CD4-positive, alpha-beta T cell treated with Interferon gamma for 1 hour (primary cell): ENCODE measurements at regions not wholly inside any gene's neighbourhood (a gene's known extent, or its start where the extent isn't known, plus 50 kb on each side); places are given as distances from the start of the nearest gene placed in this dataset.
"Not testable (repeated sequence)": the region's sequence is repeated elsewhere in the genome, so short reads cannot be mapped to it uniquely, and the experiment has no call there.

Source experiments
- DNase-seq: peaks from one replicate; pipeline ENCODE4 v3.0.0-alpha.2; 2020

DNA sequence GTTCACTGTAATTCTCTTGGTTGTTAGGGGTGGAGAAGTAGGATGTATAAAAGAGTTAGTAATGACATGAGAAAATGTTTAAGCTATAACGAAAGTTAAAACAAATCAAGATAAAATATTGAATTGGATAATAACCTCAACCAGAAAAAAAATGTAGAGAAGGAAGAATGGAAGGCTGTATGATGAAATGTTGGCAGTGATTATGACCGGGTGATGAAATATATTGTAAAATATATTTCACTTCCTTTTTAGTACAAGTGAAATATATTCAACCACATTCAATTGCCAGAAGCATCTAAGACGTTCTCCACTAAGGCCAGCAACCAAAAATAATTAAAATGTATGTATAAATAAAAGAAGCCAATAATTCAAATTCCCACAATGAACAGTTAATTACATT lies 309.3 kb upstream of the FGF13 start:
- DNase-seq, result no peak

DNA sequence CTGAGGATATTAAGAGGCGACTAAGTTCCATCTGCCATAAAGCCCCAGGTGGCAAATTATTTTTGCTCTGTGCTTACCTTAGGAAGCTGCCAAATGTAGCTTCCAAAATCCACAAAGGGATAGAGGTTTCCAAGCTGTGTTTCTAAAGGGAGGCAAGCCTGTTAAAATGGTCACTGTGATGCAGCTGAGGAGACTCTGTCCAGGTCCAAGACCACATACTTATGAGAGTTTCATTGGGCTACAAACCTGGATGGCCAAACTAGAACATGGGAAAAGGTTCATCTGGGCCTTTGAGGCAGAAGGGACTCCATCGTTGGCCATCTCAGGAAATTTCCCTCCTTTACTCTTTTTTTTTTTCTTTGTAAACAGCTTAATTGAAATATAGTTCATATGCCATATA lies 306.9 kb upstream of the FGF13 start:
- no peak for DNase-seq

DNA sequence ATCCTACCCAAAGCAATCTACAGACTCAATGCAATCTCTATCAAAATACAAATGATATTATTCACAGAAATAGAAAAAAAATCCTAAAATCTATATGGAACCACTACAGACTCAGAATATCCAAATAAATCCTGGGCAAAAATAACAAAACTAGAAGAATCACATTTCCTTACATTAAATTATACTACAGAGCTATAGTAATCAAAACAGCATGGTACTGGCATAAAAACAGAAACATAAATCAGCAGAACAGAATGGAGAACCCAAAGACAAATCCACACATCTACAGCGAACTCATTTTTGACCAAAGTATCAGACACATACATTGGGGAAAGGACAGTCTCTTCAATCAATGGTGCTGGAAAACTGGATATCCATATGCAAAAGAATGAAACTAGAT lies 304.1 kb upstream of the FGF13 start:
- no peak for DNase-seq

DNA sequence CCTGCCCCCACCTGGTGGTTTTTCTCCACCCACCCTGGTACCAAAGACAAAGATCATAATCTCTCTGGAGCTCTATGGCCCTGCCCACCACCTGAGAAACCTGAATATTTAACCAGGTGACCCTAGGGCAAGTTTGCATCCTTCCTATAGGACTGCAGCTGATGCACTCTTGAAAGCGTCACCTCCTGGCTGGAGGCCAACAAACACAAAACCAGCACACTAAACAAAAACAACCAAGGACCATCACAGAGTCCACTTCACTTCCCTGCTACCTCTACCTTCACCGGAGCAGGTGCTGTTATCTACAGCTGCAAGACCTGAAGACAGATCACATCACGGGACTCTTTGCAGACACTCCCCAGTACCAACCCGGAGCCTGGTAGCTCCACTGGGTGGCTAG lies 296.7 kb upstream of the FGF13 start:
- DNase-seq, result no peak

DNA sequence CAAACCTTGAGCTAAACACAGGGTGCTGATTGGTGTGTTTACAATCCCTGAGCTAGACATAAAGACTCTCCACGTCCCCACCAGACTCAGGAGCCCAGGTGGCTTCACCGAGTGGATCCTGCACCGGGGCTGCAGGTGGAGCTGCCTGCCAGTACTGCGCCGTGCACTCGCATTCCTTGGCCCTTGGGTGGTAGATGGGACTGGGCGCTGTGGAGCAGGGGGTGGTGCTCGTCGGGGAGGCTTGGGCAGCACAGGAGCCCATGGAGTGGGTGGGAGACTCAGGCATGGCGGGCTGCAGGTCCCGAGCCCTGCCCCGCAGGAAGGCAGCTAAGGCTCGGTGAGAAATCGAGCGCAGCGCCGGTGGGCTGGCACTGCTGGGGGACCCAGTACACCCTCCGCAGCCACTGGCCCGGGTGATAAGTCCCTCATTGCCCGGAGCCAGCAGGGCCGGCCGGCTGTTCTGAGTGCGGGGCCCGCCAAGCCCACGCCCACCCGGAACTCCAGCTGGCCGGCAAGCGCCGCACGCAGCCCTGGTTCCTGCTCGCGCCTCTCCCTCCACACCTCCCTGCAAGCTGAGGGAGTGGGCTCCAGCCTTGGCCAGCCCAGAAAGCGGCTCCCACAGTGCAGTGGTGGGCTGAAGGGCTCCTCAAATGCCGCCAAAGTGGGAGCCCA lies 292.5 kb upstream of the FGF13 start:
- DNase-seq, result not testable (repeated sequence)

DNA sequence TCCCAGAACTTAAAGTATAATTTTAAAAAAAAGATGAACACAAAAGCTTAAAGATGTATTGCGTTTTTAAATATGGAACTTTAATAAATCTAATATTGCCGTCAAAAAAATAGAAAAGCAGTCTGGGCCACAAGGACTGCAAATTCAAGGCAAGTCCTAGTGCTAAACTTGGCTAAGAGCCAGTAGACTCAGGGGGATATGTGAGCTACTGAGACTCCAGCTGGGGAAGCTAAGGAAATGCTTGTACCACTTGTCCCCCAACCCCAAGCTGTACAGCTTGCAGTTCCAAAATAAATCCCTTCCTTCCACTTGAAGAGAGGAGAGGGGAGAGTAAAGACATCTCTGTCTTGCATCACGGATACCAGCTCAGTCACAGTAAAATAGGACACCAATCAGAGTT lies 290.8 kb upstream of the FGF13 start:
- DNase-seq, result no peak

DNA sequence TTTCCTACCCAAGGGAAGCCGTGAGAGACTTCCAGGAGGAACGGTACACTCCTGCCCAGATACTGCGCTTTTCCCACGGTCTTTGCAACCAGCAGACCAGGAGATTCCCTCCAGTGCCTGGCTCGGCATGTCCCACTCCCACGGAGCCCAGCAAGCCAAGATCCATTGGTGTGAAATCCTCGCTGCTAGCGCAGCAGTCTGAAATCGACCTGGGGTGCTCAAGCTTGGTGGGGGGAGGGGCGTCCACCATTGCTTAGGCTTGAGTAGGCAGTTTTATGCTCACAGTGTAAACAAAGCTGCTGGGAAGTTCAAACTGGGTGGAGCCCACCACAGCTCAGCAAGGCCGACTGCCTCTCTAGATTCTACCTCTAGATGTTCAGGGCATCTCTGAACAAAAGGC lies 284.8 kb upstream of the FGF13 start:
- DNase-seq, result no peak

DNA sequence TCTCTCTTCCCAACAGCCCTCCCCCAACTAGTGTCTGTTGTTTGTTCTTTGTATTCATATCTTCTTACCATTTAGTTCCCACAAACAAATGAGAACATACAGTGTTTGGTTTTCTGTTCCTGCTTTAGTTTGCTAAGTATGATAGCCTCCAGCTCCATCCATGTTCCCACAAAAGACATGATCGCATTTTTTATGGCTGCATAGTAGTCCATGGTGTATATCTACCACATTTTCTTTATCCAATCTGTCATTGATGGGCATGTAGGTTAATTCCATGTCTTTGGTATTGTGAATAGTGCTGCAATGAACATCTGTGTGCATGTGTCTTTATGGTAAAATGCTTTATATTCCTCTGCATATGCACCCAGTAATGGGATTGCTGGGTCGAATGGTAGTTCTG lies 283.9 kb upstream of the FGF13 start:
- DNase-seq, result no peak

DNA sequence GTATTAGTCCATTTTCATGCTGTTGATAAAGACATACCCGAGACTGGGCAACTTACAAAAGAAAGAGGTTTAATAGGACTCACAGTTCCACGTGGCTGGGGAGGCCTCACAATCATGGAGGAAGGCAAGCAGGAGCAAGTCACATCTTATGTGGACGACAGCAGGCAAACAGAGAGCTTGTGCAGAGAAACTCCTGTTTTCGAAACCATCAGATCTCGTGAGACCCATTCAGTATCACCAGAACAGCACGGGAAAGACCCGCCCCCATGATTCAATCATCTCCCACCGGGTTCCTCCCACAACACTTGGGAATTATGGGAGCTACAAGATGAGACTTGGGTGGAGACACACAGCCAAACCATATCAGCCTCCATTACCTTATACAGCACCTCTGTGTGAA lies 278.9 kb upstream of the FGF13 start:
- not testable (repeated sequence) for DNase-seq

DNA sequence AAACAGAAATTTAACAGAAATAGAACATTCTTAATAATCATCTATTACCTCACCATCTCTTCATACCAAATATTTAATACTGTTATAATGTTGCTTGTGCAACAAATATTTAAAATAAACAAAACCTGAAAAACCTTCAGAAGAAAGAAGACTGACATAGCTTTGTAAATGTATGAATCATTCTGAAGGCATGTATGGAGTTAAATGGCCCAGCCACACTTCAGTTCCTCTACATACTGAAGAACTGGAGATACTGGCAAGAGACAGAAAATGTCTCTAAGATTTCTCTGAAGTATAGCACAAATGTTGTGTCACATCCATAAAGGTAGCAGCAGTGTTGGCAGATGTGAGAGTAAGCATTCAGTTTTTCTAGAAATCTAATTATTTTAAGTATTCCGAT lies 275.3 kb upstream of the FGF13 start:
- no peak for DNase-seq

DNA sequence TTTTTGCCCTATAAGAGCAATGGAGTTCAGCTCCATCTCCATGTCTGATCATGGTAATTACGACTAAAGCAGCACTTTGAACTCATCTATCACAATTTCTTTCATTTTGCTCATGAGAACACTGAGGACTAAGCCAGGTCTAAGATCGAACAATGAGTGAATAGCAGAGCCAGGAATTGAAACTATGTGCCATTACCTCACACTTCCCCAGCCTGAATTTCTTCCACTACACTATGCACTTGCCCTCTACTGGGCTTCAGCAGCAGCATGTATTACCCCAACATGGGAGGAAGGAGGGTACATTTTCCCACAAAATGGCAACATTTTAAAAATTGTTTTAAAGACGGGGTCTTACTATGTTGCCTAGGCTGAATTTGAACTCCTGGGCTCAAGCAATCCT lies 274.7 kb upstream of the FGF13 start:
- DNase-seq, result no peak

DNA sequence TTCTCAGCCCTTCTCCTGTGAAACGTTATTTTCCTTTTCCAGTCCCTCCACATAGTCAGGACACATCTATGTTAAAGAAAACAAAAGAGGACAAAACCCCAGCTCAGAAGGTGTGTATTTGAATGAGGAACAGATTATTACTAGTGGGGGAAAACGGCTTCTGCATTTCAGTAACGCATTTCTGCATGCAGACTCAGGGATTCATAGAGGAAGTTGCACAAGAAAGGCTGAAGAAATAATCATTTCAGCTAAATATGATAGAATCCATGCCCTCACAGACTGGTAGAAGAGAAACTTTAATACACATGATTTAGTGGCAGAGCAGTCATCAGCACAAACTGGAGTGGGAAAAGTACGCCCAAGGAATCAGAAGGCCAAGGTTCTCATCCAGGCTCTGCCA lies 270.8 kb upstream of the FGF13 start:
- DNase-seq, result no peak

DNA sequence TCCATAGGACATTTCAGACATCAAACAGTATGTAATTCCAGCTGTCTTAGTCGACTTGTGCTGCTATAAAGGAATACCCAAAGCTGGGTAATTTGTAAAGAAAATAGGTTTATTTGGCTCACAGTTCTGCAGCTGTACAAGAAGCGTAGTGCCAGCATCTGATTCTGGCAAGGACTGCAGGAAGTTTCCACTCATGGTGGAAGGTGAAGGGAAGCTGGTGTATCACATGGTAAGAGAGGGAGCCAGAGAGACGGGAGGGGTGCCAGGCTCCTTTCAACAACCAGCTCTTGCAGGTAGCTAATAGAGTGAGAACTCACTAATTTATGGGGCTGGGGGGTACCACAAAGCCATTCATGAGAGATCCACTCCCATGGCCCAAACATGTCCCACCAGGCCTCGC lies 253.0 kb upstream of the FGF13 start:
- no peak for DNase-seq

DNA sequence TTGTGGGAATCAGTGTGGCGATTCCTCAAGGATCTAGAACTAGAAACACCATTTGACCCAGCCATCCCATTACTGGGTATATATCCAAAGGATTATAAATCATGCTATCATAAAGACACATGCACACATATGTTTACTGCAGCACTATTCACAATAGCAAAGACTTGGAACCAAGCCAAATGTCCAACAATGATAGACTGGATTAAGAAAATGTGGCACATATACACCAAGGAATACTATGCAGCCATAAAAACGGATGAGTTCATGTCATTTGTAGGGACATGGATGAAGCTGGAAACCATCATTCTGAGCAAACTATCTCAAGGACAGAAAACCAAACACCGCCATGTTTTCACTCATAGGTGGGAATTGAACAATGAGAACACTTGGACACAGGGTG lies 250.9 kb upstream of the FGF13 start:
- DNase-seq, result not testable (repeated sequence)

DNA sequence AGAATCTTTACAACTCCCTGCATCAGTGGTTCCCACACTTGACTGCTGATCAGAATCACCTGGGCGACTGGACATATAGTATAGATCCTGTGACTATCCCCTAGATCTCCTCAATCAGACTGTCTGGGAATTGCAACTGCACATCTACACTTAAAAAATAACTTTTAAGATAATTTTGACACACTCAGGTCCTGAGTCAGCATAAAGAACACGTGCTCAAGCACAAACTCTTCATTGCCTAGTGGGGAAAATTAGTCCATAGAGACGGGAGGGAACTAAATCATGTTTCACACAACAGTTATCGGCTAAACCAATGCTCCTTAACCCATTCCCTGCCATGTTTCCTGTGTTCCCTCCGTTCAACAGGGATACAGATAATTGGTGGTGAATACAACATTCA lies 243.5 kb upstream of the FGF13 start:
- no peak for DNase-seq

DNA sequence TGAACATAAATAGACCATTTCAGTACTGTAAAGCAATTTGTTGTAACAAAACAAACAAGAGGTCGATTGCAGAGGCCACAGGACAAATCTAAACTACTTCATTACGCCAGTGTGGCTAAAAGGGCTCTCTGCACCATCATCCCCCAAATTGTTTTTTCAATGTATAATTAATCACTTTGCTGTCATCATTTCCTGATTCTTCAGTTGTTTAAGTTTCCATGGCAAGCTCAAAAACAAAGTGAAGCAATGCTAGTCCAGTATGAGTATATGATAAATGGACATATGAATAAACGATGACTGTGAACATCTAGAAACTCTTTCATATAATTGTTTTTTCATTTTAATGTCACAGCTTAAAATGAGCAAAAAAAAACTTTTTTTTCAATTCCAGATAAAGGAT lies 235.4 kb upstream of the FGF13 start:
- no peak for DNase-seq

DNA sequence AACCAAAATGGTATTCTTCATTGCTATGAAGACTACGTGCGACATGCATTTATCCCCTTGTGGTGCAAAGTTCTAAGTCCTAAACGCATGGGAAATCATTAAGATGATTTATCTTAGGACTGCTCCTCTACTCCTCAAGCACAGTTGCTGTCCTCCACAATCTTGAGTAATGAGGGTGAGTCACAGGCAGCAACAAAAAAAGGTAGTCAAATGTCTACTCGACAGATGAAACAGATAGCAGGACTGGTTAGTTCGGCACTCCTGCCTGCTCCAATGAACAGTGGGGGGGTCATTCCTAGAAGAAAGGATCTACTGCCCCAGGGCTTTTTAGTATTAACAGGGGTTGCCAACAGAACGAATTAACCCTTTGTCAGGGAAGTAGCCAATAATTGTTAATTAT lies 233.7 kb upstream of the FGF13 start:
- no peak for DNase-seq

DNA sequence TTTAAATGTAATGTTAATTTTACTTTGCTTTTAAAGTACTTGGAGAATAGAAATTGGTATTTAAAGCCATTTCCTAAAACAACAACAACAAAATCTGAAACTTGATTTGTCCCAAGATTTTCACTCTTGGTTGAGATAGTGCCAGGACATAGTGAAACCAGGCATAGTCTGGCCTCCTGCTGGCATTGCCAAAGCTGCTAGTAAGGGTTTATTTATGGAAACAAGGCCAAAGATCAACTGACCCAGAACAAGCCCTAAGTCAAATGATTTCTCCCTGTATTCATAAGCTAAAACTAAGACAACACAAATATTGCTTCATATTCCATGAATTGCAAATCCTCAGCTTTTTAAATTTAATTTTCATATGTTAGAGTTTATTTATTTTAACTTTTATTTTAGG lies 227.5 kb upstream of the FGF13 start:
- no peak for DNase-seq

DNA sequence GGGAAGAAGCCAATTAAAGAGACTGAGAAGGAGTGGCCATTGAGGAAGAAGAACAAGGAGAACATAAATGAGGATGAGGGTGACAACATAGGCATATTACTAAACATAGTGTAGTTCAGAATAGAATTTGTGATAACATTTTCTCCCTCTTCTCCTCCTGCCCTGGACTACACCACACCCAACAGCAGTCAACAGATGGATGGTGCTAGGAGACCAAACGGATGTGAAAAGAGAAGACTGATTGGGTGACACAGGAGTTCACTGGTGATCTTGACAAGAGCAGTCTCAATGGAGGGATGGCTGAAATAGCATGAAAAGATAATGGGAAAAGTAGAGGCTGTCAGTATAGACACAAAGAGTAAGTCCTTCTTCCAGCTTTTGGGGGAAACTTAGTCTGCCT lies 226.5 kb upstream of the FGF13 start:
- DNase-seq, result no peak

DNA sequence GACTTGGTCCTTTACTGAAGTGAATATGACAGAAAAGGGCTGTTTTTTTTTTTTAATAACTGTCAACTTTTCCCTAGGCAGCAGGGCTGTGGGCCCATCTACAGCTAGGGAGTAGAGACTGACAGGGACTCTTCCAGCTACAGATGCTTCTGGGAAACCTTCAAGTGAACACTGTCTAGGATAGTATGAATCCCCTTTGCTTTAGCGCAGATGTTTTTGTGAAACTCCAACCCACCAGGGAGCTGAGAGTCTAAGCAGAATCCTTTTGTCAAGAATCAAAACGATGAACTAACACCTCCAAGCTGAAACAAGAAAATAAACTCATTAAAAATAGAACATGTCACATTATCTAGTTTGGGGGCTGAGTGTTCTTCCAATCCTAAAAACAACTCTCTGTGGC lies 219.7 kb upstream of the FGF13 start:
- no peak for DNase-seq

DNA sequence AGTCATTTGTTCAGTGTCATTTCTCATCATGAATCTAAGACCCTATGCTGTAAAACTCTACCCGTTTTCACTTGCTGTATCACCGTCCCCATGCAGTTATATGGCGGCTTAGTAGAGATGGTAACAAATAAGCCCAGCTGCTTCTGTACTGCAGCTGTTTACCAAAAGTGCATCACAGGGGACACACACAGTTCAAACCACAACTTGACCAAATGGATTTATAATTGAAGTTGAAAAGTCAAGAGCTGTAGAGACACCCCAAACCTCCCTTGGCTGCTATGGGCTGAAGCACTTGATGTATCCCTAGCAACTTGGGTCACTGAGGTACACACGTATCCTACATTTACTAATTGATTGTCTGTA lies 219.0 kb upstream of the FGF13 start:
- no peak for DNase-seq

DNA sequence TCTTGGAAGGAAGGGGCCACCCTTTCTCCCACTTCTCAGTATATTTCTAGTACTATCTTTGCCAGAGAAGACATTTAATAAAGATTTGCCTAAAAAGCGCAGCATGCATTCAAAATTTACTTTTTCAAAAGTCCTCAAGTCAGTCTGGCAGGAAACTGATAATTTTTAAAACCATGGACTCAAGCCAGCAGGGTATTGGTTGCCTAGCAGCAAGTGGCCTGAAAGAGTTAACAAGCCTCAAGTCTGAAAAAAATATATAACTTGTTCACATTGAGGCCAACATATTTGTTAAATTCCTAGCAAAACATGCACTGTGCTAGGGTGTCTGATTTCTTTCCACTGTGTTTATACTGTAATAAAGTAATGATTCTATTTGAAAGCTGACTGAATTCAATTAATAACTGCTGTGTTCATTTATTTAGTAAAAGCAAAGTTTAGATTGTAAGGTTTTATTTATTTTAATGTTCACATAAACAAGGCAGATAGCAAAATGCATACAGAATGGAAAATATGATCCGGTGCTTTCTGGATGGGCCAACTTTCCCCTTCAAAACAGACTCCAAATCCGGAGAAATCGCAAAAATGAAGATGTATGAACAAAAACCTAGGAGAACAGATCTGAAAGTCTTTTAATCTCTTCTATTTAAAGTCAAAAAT lies 218.5 kb upstream of the FGF13 start:
- DNase-seq, result no peak

DNA sequence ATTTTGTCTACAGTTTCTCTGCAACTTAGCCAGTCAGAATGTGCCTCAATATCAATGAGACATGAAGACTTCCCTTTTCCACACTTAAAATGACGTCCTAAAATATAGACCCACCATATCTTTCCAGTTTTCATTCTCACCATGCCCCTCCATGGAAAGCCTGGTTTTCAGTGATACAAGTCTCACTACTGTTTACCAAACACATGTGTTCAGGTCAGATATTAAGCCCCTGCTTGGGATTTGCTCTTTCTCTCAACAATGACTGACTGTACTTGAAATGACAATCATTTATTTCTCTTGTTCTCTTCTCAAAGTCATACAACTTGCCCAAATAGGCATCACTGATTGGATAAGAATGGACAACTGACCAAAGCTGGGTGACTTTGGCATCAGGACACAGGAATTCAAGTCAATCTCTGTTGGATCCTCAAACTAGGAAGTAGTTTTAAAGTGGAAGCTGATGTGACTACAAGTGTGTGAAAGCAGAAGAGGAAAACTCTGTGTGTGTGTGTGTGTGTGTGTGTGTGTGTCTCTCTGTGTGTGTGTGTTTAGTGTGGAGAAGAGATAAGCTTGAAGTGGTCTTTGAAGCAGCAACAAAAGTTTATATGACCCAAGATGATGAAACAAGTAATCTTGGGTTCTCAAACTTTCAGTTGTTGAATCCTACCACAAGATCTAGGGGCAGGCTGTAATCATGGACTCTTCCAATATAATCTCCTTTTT lies 217.4 kb upstream of the FGF13 start:
- no peak for DNase-seq

DNA sequence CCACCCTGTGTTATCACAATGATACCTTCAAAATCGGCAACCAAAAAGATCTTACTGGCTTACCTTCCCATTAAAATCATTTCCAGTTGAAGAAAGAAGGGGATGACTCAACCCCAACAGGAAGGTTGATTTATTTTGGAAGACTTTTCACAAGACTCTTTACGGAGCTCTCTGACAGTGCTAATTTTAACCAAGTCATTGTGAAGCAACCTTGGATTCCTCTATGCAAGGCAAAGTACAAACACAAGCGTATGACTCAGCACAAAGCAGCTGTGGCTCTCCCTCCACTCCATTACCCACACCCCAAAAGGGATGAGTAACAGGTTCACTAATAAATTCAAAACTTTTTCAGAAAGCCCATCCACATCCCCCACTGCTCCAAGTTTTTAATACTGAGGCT lies 213.8 kb upstream of the FGF13 start:
- DNase-seq, result peak; percentile 14

DNA sequence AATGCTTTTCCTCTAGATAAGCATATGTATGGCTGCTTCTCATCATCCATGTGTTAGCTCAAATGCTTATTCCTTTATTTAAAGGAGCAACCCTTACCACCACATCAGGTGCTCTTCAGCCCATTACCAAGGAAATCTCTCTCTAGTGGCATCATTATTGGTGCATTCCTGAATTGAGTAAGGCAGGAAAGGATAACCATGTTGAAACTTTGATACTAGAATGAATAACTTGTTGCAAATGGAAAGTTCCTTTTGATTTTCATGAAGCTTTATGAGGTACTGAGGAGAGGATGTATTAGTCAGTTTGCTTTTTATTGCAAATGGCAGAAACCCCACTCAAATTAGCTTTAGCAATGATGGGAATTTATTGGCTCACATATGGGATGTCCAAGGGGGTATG lies 212.3 kb upstream of the FGF13 start:
- no peak for DNase-seq
